M059J (cell line): ENCODE measurements at regions not wholly inside any gene's neighbourhood (a gene's known extent, or its start where the extent isn't known, plus 50 kb on each side); places are given as distances from the start of the nearest gene placed in this dataset.

ENCODE experiments used
- DNase-seq: peaks from one replicate; pipeline ENCODE4 v3.0.0-alpha.2; 2012; ENCODE audit warnings: low read depth

DNA sequence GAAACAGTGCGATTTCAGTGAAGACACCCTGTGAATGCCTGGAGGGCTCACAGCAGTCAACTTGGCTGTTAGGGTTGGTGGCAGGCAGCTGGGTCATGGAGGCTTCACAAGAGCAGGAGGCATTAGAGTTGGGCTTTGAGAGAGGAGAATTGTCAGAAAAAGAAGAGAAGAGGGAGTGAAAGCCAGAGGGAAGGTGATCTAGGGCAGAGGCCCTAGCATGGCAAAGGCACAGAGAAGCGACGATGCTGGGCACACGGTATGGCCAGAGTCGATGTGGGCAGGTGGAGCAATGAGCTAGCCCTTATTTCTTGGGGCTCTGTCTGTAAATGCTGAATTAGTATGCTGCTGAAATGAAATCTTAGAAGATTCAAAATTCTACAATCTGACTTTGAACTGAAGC is 52.6 kb upstream of the OLFM4 start:
- DNase-seq: no peak

DNA sequence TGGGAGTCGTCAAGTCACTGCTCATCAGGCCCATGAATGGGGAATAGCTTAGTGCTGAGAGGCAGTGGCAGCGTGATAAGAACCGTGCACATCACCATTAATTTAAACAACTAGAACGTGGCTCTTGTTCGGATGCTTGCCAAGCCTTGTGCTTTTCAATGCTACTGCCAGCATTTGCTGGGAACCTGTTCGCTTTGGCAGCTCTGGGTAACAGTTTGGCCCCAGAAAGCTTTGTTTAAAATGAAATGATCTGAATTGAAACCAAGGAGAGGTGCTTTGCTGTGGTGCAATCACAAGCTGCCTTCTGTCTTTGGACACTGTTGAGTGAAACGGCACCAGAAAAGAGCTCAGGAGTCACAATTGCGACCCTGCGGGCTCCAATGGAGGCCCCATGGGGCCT is 53.5 kb upstream of the OLFM4 start:
- DNase-seq: no peak

DNA sequence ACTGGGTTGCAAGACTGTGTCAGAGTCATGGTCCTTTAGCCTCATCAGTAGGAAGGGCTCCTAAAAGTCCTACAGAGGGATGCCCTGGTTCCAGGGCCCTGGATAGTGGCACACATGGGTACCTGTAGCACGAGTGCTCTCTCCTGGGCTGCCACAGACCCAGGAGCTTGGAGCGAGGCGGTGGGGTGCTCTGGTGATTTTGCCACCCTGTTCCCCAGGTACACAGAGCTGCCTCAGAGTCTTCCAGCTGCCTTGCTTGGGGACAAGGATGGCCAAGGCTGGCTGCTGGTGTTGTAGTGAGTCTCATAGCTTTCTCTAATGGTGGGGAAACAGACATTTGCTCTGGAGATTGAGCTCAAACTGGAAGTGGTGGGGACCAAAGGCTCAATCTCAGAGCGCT is 53.9 kb upstream of the OLFM4 start:
- no peak for DNase-seq

DNA sequence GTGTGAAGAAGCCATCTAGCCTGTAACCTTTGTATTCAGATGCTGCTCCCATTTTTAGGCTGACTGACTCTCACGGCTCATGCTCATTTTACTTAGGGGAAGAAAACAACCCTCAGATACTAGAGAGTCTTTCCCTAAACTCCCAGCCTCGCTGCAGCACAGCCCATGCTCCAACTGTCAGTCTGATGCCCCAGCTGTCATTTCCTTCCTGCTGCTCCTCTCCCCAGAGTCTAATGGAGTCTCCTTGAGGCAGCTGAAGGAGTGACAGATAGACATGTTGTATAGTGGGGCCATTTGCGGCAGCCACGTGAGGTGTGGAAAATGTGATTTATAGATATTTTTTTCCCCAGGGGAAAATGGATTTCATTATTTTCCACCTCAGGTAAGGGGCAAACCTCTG is 59.2 kb upstream of the OLFM4 start:
- no peak for DNase-seq

DNA sequence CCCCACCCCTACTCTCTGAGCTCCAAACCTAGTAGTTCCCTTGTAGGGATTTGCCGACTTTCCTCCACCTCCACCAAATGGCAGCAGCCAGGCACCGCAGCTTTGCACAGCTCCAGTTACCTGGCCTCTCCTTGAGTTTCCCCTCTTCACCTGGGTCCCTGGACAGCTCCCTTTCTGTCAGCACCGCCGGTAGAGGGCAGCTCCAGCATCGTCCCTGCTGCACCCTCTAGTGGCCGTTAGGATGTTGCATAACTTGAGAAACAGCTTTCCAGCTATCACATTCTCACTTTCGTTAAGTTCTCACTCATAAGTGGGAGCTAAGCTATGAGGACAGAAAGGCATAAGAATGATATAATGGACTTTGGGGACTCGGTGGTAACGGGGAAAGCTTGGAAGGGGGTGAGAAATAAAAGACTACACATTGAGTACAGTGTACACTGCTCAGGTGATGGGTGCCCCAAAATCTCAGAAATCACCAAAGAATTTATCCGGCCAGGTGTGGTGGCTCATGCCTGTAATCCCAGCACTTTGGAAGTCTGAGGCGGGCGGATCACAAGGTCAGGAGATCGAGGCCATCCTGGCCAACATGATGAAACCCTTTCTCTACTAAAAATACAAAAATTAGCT is 60.4 kb upstream of the OLFM4 start:
- peak; percentile 49 for DNase-seq

DNA sequence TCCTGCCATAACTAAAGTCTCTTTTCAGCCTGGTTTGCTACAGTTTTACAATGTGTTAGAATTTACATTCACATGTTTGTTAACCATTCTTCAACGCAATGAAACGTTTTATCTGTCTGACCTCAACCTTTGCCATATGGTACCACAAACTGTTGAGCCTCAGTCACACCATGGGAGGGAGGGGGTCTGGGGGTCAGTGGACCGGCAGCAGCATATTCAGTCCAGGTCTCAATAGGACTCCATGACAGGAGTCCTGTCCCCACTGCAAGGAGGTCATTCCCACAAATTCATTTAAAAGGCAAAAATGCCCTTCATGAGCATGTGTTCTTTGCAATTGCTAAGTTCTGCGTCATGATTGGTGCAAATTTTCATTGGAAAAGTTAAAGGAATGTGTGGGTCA is 66.6 kb upstream of the OLFM4 start:
- no peak for DNase-seq

DNA sequence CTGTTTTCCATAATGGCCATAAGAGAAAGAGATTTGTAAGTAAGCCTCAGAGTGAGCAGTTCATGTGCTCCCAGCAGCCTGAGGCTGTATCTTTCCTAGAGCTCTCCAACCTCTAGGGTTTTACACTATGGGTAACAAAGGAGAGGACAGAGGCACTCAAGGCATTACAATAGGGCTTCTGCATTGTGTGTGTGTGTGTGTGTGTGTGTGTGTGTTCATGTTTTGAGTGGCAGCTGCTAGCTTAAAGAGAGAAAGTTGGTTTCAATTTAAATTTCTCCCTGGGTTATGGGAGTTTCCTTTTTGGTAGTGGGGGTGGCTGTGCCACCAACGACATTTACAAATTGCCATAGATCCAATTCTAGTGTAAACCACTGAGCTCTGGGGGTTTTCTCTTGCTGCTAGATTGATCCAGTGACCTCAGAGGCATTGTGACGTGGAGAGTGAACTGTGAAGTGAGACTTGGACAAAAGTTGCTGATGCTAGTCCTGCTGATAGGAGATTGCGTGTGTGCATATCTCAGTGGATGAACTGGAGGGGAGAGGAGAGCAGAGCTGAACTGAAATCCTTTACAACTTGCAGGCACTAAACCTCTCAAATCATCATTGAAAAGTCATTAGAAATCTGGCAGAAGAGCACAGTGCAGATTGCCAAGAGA is 67.2 kb upstream of the OLFM4 start:
- DNase-seq: no peak

DNA sequence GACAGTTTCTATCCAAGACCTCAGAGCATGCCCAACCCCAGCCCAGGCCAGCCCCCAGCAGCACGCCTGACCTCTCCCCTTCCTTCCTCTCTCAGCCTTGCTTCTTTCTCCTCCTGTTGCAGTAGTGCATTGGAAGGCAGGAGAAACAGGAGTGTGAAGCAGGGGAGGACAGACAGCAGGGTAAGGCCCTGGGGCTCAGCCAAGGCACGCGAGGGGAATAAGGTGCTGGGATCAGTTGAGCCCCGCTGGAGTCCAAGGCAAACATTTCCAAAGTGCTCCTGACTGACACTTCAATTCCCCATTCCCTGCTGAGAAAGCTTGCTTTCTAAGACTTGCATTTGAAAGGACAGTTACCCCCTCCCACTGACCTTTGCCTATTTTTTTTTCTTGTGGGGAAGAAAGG is 73.1 kb upstream of the OLFM4 start:
- DNase-seq: no peak

DNA sequence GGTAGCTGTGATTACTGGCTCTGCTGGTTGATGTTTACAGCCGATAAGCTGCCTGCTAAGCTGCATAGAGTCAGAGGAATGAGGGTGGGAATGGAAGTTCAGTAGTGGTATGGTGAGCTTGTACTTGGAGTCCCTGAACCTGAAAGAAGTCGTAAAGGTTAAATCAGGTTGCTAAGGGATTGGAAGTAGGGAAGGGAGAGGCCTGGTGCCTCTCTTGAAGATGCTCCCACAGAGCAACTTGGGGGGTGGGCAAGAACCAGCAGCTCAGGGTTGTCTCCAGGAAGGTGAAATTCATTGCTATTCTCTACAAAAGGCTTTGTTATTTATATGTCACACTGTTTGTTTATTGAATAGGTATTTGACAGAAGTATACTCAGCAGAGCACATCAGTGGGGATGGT is 73.8 kb upstream of the OLFM4 start:
- DNase-seq: no peak

DNA sequence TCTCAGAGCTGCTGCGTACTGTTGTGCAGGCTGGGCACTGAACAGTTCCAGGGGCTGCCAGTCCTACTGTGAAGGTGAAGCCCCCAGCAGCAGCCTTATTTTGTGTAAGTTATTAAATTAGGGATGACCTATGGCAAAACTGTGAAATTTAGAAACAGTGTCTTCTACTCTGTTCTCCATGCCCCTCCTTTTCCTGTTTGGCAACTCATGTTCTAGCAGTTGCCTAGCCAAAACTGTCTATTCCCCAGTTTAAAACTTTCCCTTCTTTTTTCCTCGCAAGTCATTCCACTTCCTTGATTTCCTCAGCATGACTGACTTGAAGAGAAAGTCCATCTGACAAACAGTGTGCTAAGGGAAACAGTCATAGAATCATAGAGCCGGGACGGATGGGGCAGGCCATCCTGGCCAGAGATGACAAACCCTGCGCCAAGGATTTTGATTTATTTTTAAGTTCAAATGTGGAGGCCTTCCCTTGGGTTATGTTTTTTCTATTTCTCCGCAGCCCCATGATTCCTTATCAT is 78.1 kb upstream of the OLFM4 start:
- no peak for DNase-seq

DNA sequence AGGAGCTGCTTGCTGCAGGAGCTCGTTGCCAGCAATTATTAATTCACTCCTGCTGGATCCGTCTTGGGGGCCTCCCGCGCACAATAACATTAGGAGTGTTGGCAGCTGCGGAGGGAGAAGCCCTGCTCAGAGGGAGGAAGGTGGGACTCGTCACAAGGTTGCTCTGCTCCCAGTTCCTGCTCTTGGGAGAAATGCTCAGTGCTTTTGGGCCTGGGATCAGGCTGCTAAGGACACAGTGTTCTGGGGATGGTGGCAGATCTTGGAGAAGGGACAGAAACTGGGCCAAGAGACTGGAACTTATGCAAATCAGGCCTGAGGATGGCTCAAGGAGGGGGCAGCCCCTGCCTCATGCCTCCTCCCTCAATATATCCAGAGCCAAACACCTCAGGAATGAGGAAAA is 78.9 kb upstream of the OLFM4 start:
- no peak for DNase-seq

DNA sequence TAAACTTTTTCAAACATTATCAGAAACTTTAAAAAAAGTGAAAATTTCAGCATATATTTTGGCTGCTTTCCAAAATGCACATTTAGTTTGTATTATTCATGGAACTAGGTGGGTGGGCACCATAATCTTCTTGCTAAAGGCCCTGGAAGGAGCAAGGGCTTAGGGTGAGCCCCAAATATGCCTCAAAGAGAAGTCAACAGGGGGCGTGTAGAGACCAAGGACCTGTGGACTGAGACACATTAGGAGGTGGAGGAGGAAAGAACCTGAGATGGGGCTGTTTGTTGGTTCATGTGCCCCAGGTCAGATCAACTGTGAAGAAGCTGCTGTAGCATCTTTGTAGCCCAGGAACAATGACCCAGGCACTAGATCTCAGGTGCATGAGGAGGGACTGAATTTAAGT is 79.6 kb upstream of the OLFM4 start:
- DNase-seq: no peak

DNA sequence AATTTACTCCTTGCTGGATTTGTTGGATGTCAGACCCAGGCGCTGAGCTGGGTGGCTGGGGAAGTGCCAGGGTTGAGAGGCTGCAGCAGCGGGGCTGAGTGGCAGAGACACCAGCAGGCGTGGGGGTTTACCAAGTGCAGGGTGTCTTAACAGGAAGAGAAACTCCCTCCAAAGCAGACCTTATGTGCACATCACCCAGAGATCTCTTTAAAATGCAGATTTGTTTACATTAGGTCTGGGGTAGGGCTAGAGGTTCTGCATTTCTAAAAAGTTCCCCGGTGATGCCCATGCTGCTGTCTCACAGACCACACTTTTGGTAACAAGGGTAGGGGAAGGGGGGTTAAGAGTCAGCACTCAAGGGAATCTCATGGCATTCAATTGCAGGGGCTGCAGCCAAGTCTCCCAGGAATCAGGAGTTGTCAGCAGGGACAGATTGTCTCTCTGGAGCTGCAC is 80.7 kb upstream of the OLFM4 start:
- DNase-seq: no peak

DNA sequence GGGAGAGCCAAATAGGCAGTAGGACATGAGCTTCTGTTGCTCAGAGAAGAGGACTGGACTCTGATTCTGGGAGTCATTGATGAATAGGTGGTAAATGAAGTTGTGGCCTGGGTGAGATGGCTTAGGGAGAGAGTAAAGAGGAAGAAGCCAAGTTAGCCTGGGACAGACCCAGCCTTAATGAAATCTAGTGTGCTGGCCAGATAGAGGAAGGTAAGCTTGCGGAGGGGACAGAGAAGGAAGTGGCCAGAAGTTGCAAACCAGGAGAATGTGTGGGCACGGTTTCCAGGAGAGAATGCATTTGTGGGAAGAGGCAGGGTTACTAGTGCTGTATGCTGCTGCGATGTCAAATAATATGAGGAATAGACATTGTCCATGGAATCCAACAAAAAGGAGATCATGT is 83.3 kb upstream of the OLFM4 start:
- DNase-seq: no peak

DNA sequence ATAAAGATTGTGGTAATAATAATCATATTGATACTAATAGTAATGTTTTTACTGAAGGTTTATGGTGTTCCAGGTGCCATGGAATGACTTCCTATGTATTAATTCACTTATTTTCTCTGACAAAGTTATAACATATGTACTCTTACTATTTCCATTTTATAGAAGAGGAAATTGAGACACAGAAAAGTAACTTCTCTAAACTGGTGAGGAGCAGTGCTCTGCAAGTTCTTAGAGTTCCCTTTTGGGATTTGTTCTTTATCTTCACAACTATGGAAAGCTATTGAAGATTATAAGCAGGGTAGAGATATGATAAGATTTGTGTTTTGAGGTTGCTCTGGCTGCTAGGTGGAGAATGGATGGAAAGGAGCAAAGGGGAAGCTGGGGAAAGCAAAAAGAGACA is 83.9 kb upstream of the OLFM4 start:
- no peak for DNase-seq

DNA sequence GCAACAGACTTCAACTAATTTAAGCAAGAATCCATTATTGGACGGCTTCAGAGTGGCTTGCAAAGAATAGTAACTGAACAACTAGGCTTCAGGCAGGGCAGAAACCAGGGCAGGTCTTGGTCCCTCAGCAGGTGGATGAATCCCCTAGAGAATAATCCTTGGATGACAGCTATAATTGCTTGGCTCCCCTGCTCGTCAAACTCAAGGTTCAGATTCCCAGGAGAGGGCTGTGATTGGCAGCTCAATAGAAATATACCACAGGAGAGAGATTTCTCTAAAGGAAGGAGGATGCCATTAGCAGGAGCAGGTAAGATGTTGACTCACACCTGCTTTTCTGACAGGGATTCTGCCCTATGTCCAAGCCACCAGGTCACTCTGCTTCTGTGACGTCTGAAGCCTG is 89.6 kb upstream of the PCDH8 start:
- DNase-seq: no peak

DNA sequence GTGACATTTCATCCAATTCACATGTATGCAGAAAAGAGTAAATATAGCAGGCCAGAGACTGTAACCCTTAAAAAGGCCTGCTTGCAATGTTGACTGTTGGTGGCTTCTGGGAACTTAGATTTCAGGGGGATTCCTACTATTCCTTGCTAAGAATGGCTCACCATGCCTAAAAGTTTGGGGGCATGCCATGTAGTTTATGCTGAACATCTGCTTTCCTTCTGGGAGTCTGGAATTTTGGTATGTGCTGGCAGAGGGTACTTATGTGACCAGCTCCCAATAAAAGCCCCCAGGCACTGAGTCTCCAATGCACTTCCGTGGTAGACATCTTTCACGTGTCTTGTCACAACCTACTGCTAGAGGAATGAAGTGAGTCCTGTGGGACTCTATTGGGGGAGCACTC is 88.4 kb upstream of the PCDH8 start:
- no peak for DNase-seq

DNA sequence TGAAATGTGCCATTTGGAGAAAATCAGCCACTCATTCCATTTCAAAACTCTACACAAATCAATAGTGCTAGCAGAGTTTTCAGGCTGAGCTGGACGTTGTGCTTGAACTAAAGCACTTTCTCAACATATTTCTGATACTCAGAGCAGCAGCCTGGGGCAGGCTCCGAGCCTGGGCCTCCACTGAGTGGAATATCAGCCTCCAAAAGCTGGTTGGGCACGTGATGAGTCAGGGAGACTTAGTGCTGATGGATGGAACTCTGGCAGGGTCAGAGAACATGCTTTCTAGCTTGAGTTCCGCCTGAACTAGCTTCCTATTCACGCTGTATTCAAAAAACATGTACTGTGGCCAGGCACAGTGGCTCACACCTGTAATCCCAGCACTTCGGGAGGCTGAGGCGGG is 85.8 kb upstream of the PCDH8 start:
- DNase-seq: no peak

DNA sequence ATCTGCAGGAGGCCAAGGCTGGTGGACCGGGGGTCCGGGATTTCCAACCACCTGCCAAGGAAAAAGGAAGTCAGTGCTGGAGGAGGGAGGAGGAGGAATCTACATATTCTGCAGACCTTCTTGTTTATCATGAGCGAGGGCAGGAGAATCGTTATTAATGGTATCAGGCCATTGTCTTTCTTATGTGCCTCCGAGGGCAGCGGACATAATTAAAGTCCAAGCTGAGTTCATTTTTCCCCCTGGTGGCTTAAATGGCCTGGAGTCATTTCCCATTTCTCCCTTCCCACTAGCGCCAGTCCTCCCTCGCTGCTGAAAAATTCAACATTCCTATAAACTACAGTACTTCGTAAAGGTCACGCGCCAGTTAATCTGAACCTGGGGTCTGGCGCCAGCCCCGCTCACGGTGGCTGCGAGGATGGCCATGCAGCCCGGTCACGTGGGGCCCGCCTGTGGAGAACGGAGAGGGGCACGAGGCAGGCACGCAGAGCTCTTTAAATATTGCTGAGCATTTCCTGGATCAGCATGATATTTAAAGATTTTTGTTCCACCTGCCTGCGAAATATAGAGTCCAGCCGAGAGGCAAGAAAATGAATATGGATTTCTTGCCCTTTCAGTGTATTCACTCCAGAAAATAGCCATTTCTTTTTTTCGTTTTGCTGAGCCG is 85.2 kb upstream of the PCDH8 start:
- no peak for DNase-seq

DNA sequence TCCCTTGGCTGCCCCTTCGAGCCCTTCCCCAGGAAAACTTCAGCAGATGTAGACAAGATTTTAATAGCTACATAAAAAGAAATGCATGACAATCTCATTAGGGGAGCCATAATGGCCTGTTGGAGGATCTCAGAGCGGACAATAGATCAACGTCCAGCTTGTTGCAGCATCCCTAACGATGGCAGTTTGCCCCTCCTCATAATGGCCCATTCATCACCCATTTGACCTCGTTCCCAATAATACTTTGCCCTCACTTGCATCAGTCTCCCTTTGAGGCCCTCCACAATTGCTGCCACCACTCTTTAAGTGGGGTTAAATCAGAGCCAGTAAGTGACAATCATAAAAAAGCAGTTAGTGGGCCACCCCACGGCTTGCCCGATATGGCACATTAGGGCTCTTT is 84.7 kb upstream of the PCDH8 start:
- no peak for DNase-seq

DNA sequence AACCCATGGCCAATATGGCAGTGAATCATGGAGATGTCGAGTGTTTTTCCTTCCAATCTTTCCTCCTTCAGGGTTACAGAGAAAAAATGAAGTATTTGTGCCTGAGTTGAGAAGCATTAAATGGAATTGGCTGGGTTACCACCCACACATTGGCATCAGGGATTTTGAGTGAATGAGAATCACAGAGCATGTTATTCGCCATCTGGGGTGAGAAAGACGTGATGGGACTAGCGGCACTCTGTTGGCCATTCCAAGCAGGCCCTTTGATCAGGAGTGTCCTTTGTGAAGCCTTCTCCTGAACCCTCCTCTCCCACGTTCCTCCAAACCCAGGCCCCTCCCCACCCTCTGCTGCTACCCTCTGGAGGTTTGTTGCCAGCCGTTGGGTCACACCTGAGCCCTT is 84.2 kb upstream of the PCDH8 start:
- no peak for DNase-seq

DNA sequence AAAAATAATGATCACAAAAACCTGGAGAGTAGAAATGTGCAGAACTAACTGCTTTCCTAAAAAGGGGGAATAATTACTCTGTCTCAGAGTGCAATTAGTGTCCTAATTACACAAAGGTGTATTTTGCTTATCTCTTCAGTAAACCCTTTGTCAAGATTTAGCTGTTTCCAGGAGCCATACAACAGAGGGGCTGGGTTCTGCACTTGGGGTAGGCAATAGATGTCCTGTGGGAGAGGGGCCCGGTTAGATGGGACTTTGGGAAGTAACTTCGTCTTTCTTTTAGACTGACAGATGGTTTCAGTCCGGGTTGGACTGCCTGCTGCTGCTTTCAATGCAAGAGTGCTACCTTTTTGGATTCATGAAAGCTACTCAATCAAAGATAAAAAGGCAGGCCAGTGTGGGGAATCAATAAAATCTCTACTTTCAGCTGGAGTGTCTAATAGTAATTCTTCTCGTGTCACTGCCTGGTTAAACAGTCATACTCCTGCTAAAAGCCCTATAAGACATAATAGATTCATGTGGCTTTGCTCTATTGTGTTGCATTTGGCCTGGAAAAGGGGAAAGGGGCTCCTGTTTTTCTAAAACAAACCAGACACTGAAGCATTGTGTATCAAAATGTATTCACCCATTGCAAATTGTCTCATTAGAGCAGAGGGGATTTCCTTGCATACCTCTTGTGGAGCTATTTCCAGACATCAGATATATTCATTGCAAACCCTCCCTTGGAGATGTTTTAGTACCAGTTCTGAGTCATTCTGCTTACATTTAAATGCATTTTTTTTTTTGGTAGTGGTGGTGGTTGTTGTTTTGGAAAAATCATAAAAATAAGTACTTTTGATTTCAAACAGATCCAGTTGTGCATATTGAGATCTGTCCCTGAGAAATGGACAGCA is 83.3 kb upstream of the PCDH8 start:
- DNase-seq: no peak
